Tibial artery (tissue), 4 donors: ENCODE measurements at regions not wholly inside any gene's neighbourhood (a gene's known extent, or its start where the extent isn't known, plus 50 kb on each side); places are given as distances from the start of the nearest gene placed in this dataset.
A peak's percentile ranks its signal among the peaks of the same experiment; 100 is the strongest.

Experiments
- DNase-seq, 2 donors: peaks; one replicate each; pipeline ENCODE4 v3.0.0-alpha.2; 2019
- H3K27ac ChIP-seq, 2 donors: fragments of 200-600 bp; sonication (generic) in 1 of 2; 1 replicate in 1 of 2; 2 replicates in 1 of 2; pipeline ENCODE4 v1.5.1; 2018 to 2019; ENCODE audit warnings: mild to moderate bottlenecking in 1 of 2
- H3K27me3 ChIP-seq, 2 donors: fragments of 200-600 bp; sonication (generic) in 1 of 2; one replicate each; pipeline versions ENCODE4 v1.5.1 to v1.6.0; 2016 to 2019
- H3K36me3 ChIP-seq, 3 donors: fragments of 200-600 bp; sonication (generic) in 2 of 3; one replicate each; pipeline ENCODE4 v1.5.1; 2016 to 2019; ENCODE audit warnings: mild to moderate bottlenecking in 2 of 3
- H3K4me1 ChIP-seq, 4 donors: fragments of 200-600 bp; sonication (generic) in 2 of 4; 1 replicate in 3 of 4; 2 replicates in 1 of 4; pipeline ENCODE4 v1.5.1; 2016 to 2019
- H3K4me3 ChIP-seq, 2 donors: fragments of 200-600 bp; sonication (generic) in 1 of 2; 1 replicate in 1 of 2; 2 replicates in 1 of 2; pipeline ENCODE4 v1.5.1; 2018 to 2019; ENCODE audit warnings: mild to moderate bottlenecking in 2 of 2
- H3K9me3 ChIP-seq, 3 donors: fragments of 200-600 bp; sonication (generic) in 1 of 3; one replicate each; pipeline ENCODE4 v1.5.1; 2016 to 2019
- intact Hi-C: fragments of 100-400 bp; cut with DNase I; formaldehyde crosslinking; loops from one replicate; pipeline ENCODE4 v1.15.0; 2023; ENCODE audit warnings: low total_unique reads
- TF ChIP-seq, protein P1 (sequence below), 2 experiments: fragments of 200-600 bp in 1 of 2; fragments of 450-650 bp in 1 of 2; IDR thresholded peaks; one replicate each; pipeline ENCODE4 v1.5.1; 2017 to 2019; ENCODE audit warnings: antibody characterized with exemption in 2 of 2, mild to moderate bottlenecking in 1 of 2, moderate library complexity in 1 of 2

DNA sequence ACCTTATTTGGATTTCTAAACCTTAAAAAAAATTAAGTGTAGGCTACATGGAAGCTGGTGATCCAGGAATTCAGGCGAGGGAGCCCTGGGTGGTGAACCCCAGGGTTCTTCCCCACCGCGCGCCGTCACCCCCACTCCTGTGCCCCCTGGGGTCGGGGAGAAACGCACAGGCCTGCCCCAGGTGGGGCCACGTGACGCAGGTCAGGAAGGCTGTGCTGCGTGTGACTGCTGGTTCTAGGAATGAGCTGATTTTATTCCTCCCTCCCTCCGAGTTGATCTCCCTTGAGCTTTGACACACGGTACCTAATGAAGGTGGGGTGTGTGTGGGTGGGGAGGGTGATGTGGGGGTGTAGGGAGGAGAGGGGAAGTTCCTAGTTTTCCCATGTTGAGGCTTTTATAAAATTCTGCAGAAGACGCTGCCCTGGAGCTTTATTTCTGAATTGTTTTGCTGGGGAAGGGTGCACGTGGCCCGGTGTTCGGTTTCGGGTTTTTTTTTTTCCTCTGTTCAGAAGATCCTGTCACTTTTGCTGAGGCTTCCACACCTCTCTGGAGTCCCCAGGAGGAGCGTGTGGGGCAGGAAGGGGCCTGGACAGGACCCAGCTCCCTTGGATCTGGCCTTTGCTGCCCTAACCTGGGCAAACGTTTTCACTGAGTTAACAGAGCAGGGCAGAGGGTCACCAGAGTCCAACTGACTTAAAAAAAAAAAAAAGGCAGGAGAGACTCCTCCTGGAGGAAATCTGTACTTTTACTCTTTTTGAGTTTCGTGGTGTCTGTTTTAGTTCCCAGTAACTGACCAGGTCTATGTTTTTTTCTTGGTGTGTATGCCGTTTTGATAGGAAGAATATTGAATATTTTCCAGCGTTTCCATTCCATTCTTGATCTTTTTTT lies 55.8 kb upstream of the GSE1 start:
- H3K4me3 ChIP-seq: peak overlapping the region; percentile 90 to 91
- H3K36me3 ChIP-seq: no peaks in the 10 kb centered on the region
- H3K4me1 ChIP-seq: peaks cover 0 to 64% (median 24%) of the 10 kb centered on the region in 4 donors
- no peaks in the 10 kb centered on the region for H3K9me3 ChIP-seq
- H3K27me3 ChIP-seq: no peaks in the 10 kb centered on the region
- TF ChIP-seq, protein P1, sequence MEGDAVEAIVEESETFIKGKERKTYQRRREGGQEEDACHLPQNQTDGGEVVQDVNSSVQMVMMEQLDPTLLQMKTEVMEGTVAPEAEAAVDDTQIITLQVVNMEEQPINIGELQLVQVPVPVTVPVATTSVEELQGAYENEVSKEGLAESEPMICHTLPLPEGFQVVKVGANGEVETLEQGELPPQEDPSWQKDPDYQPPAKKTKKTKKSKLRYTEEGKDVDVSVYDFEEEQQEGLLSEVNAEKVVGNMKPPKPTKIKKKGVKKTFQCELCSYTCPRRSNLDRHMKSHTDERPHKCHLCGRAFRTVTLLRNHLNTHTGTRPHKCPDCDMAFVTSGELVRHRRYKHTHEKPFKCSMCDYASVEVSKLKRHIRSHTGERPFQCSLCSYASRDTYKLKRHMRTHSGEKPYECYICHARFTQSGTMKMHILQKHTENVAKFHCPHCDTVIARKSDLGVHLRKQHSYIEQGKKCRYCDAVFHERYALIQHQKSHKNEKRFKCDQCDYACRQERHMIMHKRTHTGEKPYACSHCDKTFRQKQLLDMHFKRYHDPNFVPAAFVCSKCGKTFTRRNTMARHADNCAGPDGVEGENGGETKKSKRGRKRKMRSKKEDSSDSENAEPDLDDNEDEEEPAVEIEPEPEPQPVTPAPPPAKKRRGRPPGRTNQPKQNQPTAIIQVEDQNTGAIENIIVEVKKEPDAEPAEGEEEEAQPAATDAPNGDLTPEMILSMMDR (IDR thresholded peaks at IDR 0.05): peak in 1 of 2 experiments; percentile 23
- peak overlapping the region; percentile 87 to 95 for H3K27ac ChIP-seq
- DNase-seq: peak in 1 of 2 donors; percentile 78
- intact Hi-C loops: loop anchor here (5.0 to 10.0 kb wide), 3 partner anchors 55 to 1827 kb away; partner anchors contain the start of genes FBXO31 and GSE1

DNA sequence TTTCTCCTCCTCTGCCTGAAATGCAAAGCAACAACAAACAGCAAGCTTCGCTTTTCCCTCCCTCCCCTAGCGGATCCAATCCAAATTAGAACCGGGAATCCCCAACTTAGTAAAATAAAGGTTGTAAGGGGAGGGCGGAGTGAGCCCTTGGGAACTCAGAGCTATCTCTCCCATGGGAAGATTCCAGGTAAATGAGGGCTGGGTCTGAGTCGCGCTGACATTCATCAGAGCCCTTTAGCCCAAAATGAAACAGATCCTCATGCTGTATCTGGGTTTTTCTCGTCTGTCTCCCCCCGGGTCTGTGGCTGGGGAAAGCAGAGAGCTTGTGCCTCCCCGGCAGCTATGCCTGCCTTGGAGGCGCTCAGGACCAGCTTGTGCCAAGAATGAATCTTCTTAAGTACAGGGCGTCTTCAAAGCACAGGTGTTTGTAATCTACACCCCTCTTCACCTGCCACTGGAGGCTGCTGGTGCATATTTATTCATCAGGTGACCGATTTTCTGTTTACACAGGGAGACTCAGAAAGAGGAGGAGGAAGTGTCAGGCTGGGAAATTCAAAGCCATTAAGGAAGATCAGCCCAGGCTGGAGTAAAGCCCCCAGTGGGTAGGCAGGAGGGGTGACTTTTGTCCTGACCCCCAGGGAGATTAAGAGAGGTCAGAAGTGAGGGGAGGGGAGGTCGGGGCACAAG lies 55.0 kb upstream of the GSE1 start:
- H3K36me3 ChIP-seq: no peaks in the 10 kb centered on the region
- TF ChIP-seq, protein P1 (IDR thresholded peaks at IDR 0.05): no peak
- H3K27me3 ChIP-seq: no peaks in the 10 kb centered on the region
- peak overlapping the region; percentile 90 to 91 for H3K4me3 ChIP-seq
- no peak for DNase-seq
- no peaks in the 10 kb centered on the region for H3K9me3 ChIP-seq
- peak overlapping the region; percentile 87 to 95 for H3K27ac ChIP-seq
- peaks cover 0 to 64% (median 26%) of the 10 kb centered on the region in 4 donors for H3K4me1 ChIP-seq
- intact Hi-C loops: loop anchor here (5.0 to 10.0 kb wide), 3 partner anchors 54 to 1827 kb away; partner anchors contain the start of genes FBXO31 and GSE1

DNA sequence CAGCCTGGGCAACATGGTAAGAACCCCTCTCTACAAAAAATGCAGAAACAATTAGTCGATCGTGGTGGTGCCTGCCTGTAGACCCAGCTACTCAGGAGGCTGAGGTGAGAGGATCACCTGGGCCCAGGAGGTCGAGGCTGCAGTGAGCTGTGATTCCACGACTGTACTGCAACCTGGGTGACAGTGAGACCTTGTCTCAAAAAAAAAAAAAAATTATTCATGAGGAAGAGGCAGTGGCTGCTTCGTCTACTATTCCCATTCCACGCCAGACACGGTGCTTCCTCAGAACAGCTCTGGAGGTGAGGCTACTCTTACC lies 52.2 kb upstream of the GSE1 start:
- Histone ChIP-seq H3K36me3 (no peaks in the 10 kb centered on the region), H3K27me3 (no peaks in the 10 kb centered on the region), H3K9me3 (no peaks in the 10 kb centered on the region), H3K27ac (no peak overlapping the region), H3K4me1 (peaks cover 0 to 70% (median 32%) of the 10 kb centered on the region in 4 donors), H3K4me3 (no peak overlapping the region)
- intact Hi-C loops: no loop called here
- TF ChIP-seq, protein P1 (IDR thresholded peaks at IDR 0.05): no peak
- no peak for DNase-seq

DNA sequence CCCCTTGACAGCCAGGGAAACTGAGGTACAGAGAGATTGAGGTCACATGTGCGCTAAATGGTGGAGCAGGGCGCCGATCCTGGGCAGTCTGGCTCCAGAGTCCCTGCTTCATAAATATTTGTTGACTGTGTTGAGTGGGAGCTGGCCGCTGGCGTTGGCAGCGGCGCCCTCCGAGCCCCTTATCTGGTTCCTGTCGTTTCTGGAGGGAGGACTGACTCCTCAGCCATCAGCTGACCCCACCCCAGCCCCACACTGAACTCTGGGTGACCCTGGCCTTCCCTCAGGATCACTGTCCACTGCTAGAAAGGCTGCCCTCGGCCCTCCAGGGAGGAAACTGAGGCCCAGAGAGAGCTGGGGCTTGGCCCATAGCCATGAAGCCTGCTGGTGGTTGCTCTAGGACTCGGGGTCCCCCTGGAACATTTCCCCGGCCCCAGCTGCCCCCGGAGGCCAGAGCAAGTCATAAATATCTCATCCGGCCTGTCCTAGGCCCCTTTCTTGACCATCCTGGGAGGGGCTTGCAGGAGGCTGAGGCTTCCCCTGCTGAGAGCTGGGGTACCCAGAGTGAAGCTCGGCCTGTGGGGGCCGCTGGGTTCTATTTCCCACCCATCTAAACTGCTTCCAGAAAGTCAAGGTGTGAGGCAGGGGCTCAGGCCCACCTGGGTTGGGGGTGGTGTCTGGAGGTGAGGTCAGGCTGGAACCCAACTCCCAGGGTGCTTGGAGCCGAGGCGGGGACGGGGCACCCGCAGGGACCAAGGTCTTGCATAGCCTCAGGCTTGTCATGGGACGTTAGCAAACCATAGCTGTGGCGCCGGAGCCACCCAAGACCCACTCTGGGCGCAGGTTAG lies 51.7 kb upstream of the GSE1 start:
- peak overlapping the region; percentile 1 for H3K27ac ChIP-seq
- H3K36me3 ChIP-seq: no peaks in the 10 kb centered on the region
- no peak for DNase-seq
- H3K9me3 ChIP-seq: no peaks in the 10 kb centered on the region
- H3K27me3 ChIP-seq: no peaks in the 10 kb centered on the region
- no peak overlapping the region for H3K4me3 ChIP-seq
- TF ChIP-seq, protein P1 (IDR thresholded peaks at IDR 0.05): no peak
- intact Hi-C loops: no loop called here
- H3K4me1 ChIP-seq: peaks cover 0 to 66% (median 32%) of the 10 kb centered on the region in 4 donors

DNA sequence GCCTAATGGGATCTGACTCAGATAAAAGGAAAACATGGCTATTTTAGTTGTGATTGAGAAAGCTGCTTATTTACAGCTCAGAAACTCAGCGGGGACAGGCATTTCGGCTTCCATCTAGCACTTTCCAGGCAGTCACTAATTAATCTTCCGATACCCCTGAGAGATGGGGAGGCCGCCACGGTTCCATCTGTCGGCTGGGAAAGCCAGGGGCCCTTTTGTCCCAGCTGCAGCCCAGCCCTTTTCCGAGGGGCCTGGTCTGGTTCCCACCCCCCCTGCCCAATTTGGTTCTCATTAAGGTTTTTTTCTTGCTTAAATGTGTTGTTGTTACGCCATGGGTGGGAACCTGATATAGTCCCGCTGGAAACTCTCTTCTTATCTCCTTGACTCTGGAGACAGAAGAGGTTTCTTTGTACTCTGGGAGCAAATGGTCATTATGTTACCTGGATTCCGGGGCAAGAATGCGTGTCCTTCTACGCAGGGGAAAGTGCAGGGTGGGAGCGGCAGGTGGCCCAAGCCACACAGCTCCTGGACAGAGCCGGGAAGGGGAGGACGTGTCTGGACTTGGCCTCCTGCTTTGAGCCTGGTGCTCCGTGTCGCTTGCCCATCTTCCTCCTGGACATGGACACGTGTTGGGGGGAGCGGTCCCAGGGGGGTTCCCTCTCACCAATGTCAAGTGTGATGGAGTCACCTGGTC lies 50.9 kb upstream of the GSE1 start:
- intact Hi-C loops: no loop called here
- H3K4me1 ChIP-seq: peaks cover 0 to 66% (median 31%) of the 10 kb centered on the region in 4 donors
- H3K27me3 ChIP-seq: no peaks in the 10 kb centered on the region
- H3K36me3 ChIP-seq: no peaks in the 10 kb centered on the region
- TF ChIP-seq, protein P1 (IDR thresholded peaks at IDR 0.05): no peak
- H3K27ac ChIP-seq: peak overlapping the region; percentile 1 to 60
- no peaks in the 10 kb centered on the region for H3K9me3 ChIP-seq
- DNase-seq: no peak
- no peak overlapping the region for H3K4me3 ChIP-seq
